MM.1S (cell line): ENCODE measurements at regions not wholly inside any gene's neighbourhood (a gene's known extent, or its start where the extent isn't known, plus 50 kb on each side); places are given as distances from the start of the nearest gene placed in this dataset.

ENCODE experiments used
- EZH2 ChIP-seq: fragments of 300-600 bp; sonication (generic); optimal IDR thresholded peaks from 2 replicates; pipeline ENCODE3; 2017; ENCODE audit warnings: low read depth, mild to moderate bottlenecking, antibody characterized with exemption, low read length, mixed read lengths
- EZH2phosphoT487 ChIP-seq: fragments of 300-600 bp; sonication (generic); IDR thresholded peaks from 2 replicates; pipeline ENCODE4 v1.6.1; 2018; ENCODE audit warnings: antibody characterized with exemption, low read length
- TF ChIP-seq, protein P1 (sequence below): fragments of 300-600 bp; sonication (generic); IDR thresholded peaks from 2 replicates; pipeline ENCODE4 v1.5.1; 2016; ENCODE audit warnings: antibody characterized with exemption, low read length, mixed read lengths

GRCh38 chr1:219506473-219506899 is 106.4 kb downstream of the ZC3H11B start:
- TF ChIP-seq EZH2: no peak
- TF ChIP-seq, protein P1, sequence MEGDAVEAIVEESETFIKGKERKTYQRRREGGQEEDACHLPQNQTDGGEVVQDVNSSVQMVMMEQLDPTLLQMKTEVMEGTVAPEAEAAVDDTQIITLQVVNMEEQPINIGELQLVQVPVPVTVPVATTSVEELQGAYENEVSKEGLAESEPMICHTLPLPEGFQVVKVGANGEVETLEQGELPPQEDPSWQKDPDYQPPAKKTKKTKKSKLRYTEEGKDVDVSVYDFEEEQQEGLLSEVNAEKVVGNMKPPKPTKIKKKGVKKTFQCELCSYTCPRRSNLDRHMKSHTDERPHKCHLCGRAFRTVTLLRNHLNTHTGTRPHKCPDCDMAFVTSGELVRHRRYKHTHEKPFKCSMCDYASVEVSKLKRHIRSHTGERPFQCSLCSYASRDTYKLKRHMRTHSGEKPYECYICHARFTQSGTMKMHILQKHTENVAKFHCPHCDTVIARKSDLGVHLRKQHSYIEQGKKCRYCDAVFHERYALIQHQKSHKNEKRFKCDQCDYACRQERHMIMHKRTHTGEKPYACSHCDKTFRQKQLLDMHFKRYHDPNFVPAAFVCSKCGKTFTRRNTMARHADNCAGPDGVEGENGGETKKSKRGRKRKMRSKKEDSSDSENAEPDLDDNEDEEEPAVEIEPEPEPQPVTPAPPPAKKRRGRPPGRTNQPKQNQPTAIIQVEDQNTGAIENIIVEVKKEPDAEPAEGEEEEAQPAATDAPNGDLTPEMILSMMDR: no peak
- no peak for TF ChIP-seq EZH2phosphoT487
